GM19397 (cell line): ENCODE measurements at regions not wholly inside any gene's neighbourhood (a gene's known extent, or its start where the extent isn't known, plus 50 kb on each side); places are given as distances from the start of the nearest gene placed in this dataset.

ENCODE experiments used
- ATAC-seq: cut with Tn5 transposase; IDR thresholded peaks from one replicate; pipeline ENCODE4 v1.9.1; 2021; ENCODE audit warnings: mild to moderate bottlenecking, moderate library complexity; ENCODE audit not compliant: unreplicated experiment

GRCh38 chr20:52289956-52290565 is 98.5 kb upstream of the ZFP64 start:
- no peak for ATAC-seq

- ATAC-seq, result no peak
These were observed 88.8 kb upstream of the ZFP64 start for GRCh38 chr20:52280407-52280806.

- ATAC-seq, result no peak
These were observed 88.1 kb upstream of the ZFP64 start for GRCh38 chr20:52279706-52280105.

- ATAC-seq, result no peak
These were observed 83.7 kb upstream of the ZFP64 start for GRCh38 chr20:52275181-52275691.

GRCh38 chr20:52270696-52271095 is 79.1 kb upstream of the ZFP64 start:
- ATAC-seq, result no peak

- ATAC-seq, result no peak
These were observed 78.5 kb upstream of the ZFP64 start for GRCh38 chr20:52270001-52270606.

GRCh38 chr20:52269321-52269720 is 77.7 kb upstream of the ZFP64 start:
- ATAC-seq, result no peak

GRCh38 chr20:52268184-52268749 is 76.7 kb upstream of the ZFP64 start:
- no peak for ATAC-seq

- no peak for ATAC-seq
These were observed 75.8 kb upstream of the ZFP64 start for GRCh38 chr20:52267418-52267817.

GRCh38 chr20:52263757-52264156 is 72.2 kb upstream of the ZFP64 start:
- no peak for ATAC-seq

- ATAC-seq, result no peak
These were observed 70.2 kb upstream of the ZFP64 start for GRCh38 chr20:52261792-52262191.

GRCh38 chr20:52259295-52259694 is 67.7 kb upstream of the ZFP64 start:
- ATAC-seq, result no peak

- ATAC-seq, result no peak
These were observed 64.9 kb upstream of the ZFP64 start for GRCh38 chr20:52256454-52256853.

- no peak for ATAC-seq
These were observed 61.1 kb upstream of the ZFP64 start for GRCh38 chr20:52252664-52253063.

- ATAC-seq, result no peak
These were observed 60.2 kb upstream of the ZFP64 start for GRCh38 chr20:52251827-52252226.

GRCh38 chr20:52251136-52251700 is 59.6 kb upstream of the ZFP64 start:
- ATAC-seq, result no peak

- ATAC-seq, result no peak
These were observed 56.0 kb upstream of the ZFP64 start for GRCh38 chr20:52247548-52247947.

GRCh38 chr20:52246366-52246765 is 54.8 kb upstream of the ZFP64 start:
- no peak for ATAC-seq

GRCh38 chr20:52244702-52245101 is 53.1 kb upstream of the ZFP64 start:
- no peak for ATAC-seq

GRCh38 chr20:52242237-52243230 is 51.0 kb upstream of the ZFP64 start:
- no peak for ATAC-seq
